Posterior vena cava (tissue), 2 donors: ENCODE measurements at regions not wholly inside any gene's neighbourhood (a gene's known extent, or its start where the extent isn't known, plus 50 kb on each side); places are given as distances from the start of the nearest gene placed in this dataset.
"Not testable (repeated sequence)": the region's sequence is repeated elsewhere in the genome, so short reads cannot be mapped to it uniquely, and the experiment has no call there.

ENCODE experiments used
- DNase-seq: peaks from one replicate; pipeline ENCODE4 v3.0.0-alpha.2; 2020; ENCODE audit warnings: low spot score
- intact Hi-C, 2 donors: fragments of 100-400 bp; cut with DNase I; formaldehyde crosslinking; loops; one replicate each; pipeline versions ENCODE4 v1.14.1 to v1.14.2; 2022 to 2023
- donor health status: DM: yes; HTN: yes; CAD: no.
- donor health status: DM: yes; HTN: yes; CAD: no.

- intact Hi-C loops = no loop called here
- DNase-seq = no peak
These were observed 138.4 kb downstream of the UQCRFS1 start for GRCh38 chr19:29074579-29074978.

GRCh38 chr19:29067831-29068230 lies 145.1 kb downstream of the UQCRFS1 start:
- DNase-seq = no peak

GRCh38 chr19:29062475-29063435 lies 150.2 kb downstream of the UQCRFS1 start:
- DNase-seq = no peak
- intact Hi-C loops = no loop called here

More at GRCh38 chr19:29067831-29068230, 145.1 kb downstream of the UQCRFS1 start:
- intact Hi-C loops = no loop called here

- intact Hi-C loops = no loop called here
- DNase-seq = no peak
These were observed 152.1 kb downstream of the UQCRFS1 start for GRCh38 chr19:29060813-29061364.

GRCh38 chr19:29056535-29056934 lies 156.4 kb downstream of the UQCRFS1 start:
- DNase-seq = no peak
- intact Hi-C loops = no loop called here

GRCh38 chr19:29054886-29055675 lies 157.9 kb downstream of the UQCRFS1 start:
- DNase-seq = no peak
- intact Hi-C loops = no loop called here

GRCh38 chr19:29048873-29049272 lies 164.1 kb downstream of the UQCRFS1 start:
- DNase-seq = no peak
- intact Hi-C loops = no loop called here

GRCh38 chr19:29045679-29046254 lies 167.2 kb downstream of the UQCRFS1 start:
- intact Hi-C loops = no loop called here
- DNase-seq = no peak

- intact Hi-C loops = no loop called here
- DNase-seq = no peak
These were observed 168.9 kb downstream of the UQCRFS1 start for GRCh38 chr19:29044037-29044436.

- intact Hi-C loops = no loop called here
- no peak for DNase-seq
These were observed 170.5 kb downstream of the UQCRFS1 start for GRCh38 chr19:29042450-29042849.

- no peak for DNase-seq
- intact Hi-C loops = no loop called here
These were observed 172.0 kb downstream of the UQCRFS1 start for GRCh38 chr19:29040951-29041350.

GRCh38 chr19:29040292-29040691 lies 172.7 kb downstream of the UQCRFS1 start:
- peak; percentile 84 for DNase-seq
- intact Hi-C loops = no loop called here

GRCh38 chr19:29039036-29039435 lies 173.9 kb downstream of the UQCRFS1 start:
- DNase-seq = peak; percentile 3
- intact Hi-C loops = not testable (repeated sequence)

GRCh38 chr19:29031216-29031615 lies 181.7 kb downstream of the UQCRFS1 start:
- intact Hi-C loops = no loop called here
- no peak for DNase-seq

- intact Hi-C loops = no loop called here
- peak; percentile 45 for DNase-seq
These were observed 183.5 kb downstream of the UQCRFS1 start for GRCh38 chr19:29029268-29029958.

GRCh38 chr19:29022599-29022998 lies 190.4 kb downstream of the UQCRFS1 start:
- intact Hi-C loops = no loop called here
- DNase-seq = peak; percentile 28

GRCh38 chr19:29022165-29022564 lies 190.8 kb downstream of the UQCRFS1 start:
- peak; percentile 51 for DNase-seq
- intact Hi-C loops = no loop called here

- intact Hi-C loops = no loop called here
- DNase-seq = peak; percentile 49
These were observed 191.6 kb downstream of the UQCRFS1 start for GRCh38 chr19:29021232-29021916.
